SK-N-MC (cell line): ENCODE measurements at regions not wholly inside any gene's neighbourhood (a gene's known extent, or its start where the extent isn't known, plus 50 kb on each side); places are given as distances from the start of the nearest gene placed in this dataset.

ENCODE experiments used
- EZH2 ChIP-seq: fragments of 200-600 bp; sonication (generic); IDR thresholded peaks from one replicate; pipeline ENCODE4 v1.6.1; 2017; ENCODE audit warnings: antibody characterized with exemption
- FOXP2 ChIP-seq: optimal IDR thresholded peaks from 2 replicates; pipeline ENCODE3; 2011; ENCODE audit warnings: mild to moderate bottlenecking, moderate library complexity; ENCODE audit not compliant: insufficient read depth; ENCODE audit errors: extremely low read length, control extremely low read depth
- POLR2AphosphoS5 ChIP-seq: IDR thresholded peaks from 2 replicates; pipeline ENCODE4 v1.6.1; 2012; ENCODE audit warnings: mild to moderate bottlenecking, low read depth, low read length, borderline replicate concordance

DNA sequence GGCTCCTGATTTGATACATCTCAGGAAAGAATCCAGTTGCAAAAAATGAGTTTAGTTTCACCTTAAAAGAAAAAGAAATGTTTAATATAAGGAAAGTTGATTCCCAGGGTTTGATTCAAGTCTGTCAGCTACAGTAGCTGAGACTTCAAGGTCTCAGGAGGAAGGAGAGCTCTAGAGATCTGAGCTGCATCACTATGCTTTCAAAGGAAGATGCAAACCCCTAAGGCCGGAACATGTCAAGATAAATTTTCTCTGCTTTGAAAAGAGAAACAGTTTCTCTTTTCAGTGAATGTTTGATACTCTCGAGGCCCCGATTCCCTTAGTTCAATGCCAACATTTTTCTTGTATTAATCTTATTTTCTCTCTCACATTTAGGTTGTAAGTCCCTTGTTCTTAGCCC, 128.6 kb downstream of the RGPD3 start:
- no peak for TF ChIP-seq EZH2
- TF ChIP-seq POLR2AphosphoS5 = no peak
- no peak for TF ChIP-seq FOXP2
